Bronchial epithelial cell (primary cell): ENCODE measurements at regions not wholly inside any gene's neighbourhood (a gene's known extent, or its start where the extent isn't known, plus 50 kb on each side); places are given as distances from the start of the nearest gene placed in this dataset.

Source experiments
- DNase-seq: peaks from one replicate; pipeline ENCODE4 v3.0.0-alpha.2; 2010; ENCODE audit warnings: low read depth
- FAIRE-seq: peaks from 2 replicates; lab custom pipeline; 2011; peaks lifted over from hg19 to GRCh38; lab: Jason Lieb, UNC
- H3K27me3 ChIP-seq: 2 replicates; pipeline ENCODE4 v1.5.1; 2011; ENCODE audit warnings: low read length; ENCODE audit not compliant: control insufficient read depth, insufficient read depth
- H3K36me3 ChIP-seq: 2 replicates; pipeline ENCODE4 v1.5.1; 2011; ENCODE audit warnings: low read length; ENCODE audit not compliant: control insufficient read depth, insufficient read depth
- H3K4me3 ChIP-seq: 2 replicates; pipeline ENCODE4 v1.5.1; 2011; ENCODE audit warnings: mild to moderate bottlenecking, low read depth, low read length, control low read depth
- TF ChIP-seq, protein P1 (sequence below): IDR thresholded peaks from 2 replicates; pipeline ENCODE4 v1.5.1; 2011; ENCODE audit warnings: mild to moderate bottlenecking, moderate library complexity, low read length, control low read depth, inconsistent platforms; ENCODE audit not compliant: insufficient read depth, severe bottlenecking

GRCh38 chr1:98382586-98382985 lies 278.9 kb upstream of the SNX7 start:
- TF ChIP-seq, protein P1, sequence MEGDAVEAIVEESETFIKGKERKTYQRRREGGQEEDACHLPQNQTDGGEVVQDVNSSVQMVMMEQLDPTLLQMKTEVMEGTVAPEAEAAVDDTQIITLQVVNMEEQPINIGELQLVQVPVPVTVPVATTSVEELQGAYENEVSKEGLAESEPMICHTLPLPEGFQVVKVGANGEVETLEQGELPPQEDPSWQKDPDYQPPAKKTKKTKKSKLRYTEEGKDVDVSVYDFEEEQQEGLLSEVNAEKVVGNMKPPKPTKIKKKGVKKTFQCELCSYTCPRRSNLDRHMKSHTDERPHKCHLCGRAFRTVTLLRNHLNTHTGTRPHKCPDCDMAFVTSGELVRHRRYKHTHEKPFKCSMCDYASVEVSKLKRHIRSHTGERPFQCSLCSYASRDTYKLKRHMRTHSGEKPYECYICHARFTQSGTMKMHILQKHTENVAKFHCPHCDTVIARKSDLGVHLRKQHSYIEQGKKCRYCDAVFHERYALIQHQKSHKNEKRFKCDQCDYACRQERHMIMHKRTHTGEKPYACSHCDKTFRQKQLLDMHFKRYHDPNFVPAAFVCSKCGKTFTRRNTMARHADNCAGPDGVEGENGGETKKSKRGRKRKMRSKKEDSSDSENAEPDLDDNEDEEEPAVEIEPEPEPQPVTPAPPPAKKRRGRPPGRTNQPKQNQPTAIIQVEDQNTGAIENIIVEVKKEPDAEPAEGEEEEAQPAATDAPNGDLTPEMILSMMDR, result no peak
- H3K36me3 ChIP-seq, result no peaks in the 10 kb centered on the region
- DNase-seq, result no peak
- FAIRE-seq, result no peak
- H3K27me3 ChIP-seq, result no peaks in the 10 kb centered on the region
- no peak overlapping the region for H3K4me3 ChIP-seq

GRCh38 chr1:98374098-98374497 lies 287.4 kb upstream of the SNX7 start:
- Histone ChIP-seq H3K27me3 (no peaks in the 10 kb centered on the region), H3K36me3 (no peaks in the 10 kb centered on the region), H3K4me3 (no peak overlapping the region)
- DNase-seq (no peak), FAIRE-seq (no peak)
- TF ChIP-seq, protein P1, result no peak

- no peak for DNase-seq
- no peak for FAIRE-seq
- Histone ChIP-seq H3K27me3 (no peaks in the 10 kb centered on the region), H3K4me3 (no peak overlapping the region), H3K36me3 (no peaks in the 10 kb centered on the region)
- TF ChIP-seq, protein P1, result no peak
Measured at GRCh38 chr1:98373056-98373455, 288.5 kb upstream of the SNX7 start.

DNA sequence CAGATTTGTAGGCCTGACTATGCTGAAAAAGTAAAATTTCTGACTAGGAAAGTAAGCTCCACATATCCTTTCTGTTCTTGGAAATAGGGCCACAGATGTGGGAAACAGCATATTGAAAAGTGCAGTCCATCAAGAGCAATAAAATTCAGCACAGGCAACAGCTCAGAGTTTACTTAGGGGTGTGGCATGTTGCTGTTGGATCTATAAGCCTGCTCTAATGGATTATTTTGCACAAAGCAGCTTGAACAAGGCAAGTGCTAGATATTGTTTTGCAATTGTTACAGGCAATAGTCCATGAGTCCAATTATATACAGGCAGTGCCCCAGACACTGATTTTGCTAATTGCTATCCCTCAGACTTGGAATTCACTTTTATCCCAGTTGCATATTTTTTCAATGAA lies 289.8 kb upstream of the SNX7 start:
- no peaks in the 10 kb centered on the region for H3K36me3 ChIP-seq
- FAIRE-seq (no peak), DNase-seq (no peak)
- no peaks in the 10 kb centered on the region for H3K27me3 ChIP-seq
- TF ChIP-seq, protein P1, result no peak
- H3K4me3 ChIP-seq, result no peak overlapping the region

DNA sequence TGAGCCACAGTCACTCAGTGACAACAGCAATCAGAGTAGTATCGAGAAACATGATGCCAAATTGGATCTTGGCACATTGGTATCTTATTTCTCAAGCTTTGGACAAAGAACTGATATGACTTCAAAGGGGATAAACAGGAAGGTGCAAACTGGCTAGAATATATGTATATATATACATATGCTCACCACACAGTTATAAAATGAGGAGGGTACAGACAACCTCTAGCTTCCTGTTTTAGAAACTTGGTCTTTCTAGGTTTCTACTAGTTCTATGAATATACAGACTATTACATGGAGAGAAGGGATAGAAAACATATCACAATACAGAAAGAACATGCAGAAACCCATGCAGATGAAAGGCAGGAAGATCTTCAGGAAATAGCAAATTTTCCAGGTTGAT lies 292.1 kb upstream of the SNX7 start:
- DNase-seq, result no peak
- no peak overlapping the region for H3K4me3 ChIP-seq
- H3K36me3 ChIP-seq, result no peaks in the 10 kb centered on the region

GRCh38 chr1:98368995-98369394 lies 292.5 kb upstream of the SNX7 start:
- H3K27me3 ChIP-seq, result no peaks in the 10 kb centered on the region
- no peak for DNase-seq
- TF ChIP-seq, protein P1, result no peak
- no peaks in the 10 kb centered on the region for H3K36me3 ChIP-seq
- FAIRE-seq, result no peak
- no peak overlapping the region for H3K4me3 ChIP-seq

More for the DNA sequence above, 292.1 kb upstream of the SNX7 start:
- no peaks in the 10 kb centered on the region for H3K27me3 ChIP-seq
- TF ChIP-seq, protein P1, result no peak
- no peak for FAIRE-seq
